AG09319 (cell line): ENCODE measurements at regions not wholly inside any gene's neighbourhood (a gene's known extent, or its start where the extent isn't known, plus 50 kb on each side); places are given as distances from the start of the nearest gene placed in this dataset.

Experiments
- DNase-seq: peaks from one replicate; pipeline ENCODE4 v3.0.0-alpha.2; 2010; ENCODE audit warnings: low read depth; ENCODE audit errors: extremely low read depth
- TF ChIP-seq, protein P1 (sequence below): IDR thresholded peaks from 2 replicates; pipeline ENCODE4 v1.5.1; 2011; ENCODE audit warnings: low read depth, mild to moderate bottlenecking, inconsistent platforms, low read length, moderate library complexity

- TF ChIP-seq, protein P1, sequence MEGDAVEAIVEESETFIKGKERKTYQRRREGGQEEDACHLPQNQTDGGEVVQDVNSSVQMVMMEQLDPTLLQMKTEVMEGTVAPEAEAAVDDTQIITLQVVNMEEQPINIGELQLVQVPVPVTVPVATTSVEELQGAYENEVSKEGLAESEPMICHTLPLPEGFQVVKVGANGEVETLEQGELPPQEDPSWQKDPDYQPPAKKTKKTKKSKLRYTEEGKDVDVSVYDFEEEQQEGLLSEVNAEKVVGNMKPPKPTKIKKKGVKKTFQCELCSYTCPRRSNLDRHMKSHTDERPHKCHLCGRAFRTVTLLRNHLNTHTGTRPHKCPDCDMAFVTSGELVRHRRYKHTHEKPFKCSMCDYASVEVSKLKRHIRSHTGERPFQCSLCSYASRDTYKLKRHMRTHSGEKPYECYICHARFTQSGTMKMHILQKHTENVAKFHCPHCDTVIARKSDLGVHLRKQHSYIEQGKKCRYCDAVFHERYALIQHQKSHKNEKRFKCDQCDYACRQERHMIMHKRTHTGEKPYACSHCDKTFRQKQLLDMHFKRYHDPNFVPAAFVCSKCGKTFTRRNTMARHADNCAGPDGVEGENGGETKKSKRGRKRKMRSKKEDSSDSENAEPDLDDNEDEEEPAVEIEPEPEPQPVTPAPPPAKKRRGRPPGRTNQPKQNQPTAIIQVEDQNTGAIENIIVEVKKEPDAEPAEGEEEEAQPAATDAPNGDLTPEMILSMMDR, result no peak
- DNase-seq, result no peak
These were observed 577.1 kb upstream of the CDH5 start for GRCh38 chr16:65789161-65789945.

DNA sequence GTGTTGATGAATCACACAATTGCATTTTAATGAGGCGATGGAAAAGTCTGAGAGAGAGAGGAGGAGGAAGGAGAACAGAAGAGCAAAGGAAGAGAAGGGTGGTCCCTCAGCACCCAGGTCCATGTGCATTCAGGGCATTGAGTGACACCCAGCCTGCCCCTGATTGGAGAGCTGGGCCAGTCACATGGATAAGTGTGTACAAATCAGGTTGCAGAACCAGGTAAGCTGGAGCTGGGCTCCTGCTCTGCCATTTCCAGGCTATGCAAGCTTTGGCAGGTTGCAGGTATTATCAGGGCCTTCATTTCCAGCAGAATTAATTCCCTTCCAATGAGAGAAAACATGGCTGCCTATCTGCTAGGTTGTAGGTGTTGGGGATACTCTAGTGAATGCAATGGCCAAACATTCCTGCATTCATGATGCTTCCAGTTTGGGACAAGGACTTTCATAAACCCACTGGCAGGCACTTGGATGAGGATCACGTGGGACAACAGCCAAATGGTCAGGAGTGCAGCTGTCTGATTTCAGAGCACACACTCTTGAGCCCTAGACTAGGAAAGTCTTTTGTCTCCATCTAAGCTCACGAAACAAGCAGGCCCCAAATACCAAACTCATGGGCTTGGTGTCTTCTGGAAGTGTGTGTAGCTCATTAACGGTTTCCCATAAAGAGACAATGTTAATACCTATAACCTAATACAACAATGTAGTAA, 577.9 kb upstream of the CDH5 start:
- no peak for DNase-seq
- TF ChIP-seq, protein P1, result no peak

- TF ChIP-seq, protein P1, result no peak
- no peak for DNase-seq
These were observed 578.6 kb upstream of the CDH5 start for GRCh38 chr16:65787921-65788320.

DNA sequence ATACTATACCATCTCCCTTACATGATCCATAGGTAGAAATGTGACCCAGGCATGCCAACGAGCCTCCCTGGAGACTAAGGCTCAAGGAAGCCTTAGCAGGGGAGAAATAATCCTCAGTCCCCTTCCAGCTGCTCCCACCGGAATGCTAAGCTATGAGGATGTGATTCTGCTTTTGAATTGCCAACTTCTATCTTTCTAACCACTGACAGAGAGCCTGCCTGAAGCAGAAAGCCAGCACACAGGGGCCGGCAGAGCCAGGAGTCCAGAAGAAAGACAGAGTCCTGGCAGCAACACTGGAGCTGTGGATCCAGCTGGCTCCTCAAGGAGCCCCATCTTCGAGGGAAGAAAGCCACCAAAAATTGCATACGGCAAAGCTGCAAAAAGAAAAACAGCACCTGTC, 579.6 kb upstream of the CDH5 start:
- TF ChIP-seq, protein P1, result no peak
- no peak for DNase-seq

DNA sequence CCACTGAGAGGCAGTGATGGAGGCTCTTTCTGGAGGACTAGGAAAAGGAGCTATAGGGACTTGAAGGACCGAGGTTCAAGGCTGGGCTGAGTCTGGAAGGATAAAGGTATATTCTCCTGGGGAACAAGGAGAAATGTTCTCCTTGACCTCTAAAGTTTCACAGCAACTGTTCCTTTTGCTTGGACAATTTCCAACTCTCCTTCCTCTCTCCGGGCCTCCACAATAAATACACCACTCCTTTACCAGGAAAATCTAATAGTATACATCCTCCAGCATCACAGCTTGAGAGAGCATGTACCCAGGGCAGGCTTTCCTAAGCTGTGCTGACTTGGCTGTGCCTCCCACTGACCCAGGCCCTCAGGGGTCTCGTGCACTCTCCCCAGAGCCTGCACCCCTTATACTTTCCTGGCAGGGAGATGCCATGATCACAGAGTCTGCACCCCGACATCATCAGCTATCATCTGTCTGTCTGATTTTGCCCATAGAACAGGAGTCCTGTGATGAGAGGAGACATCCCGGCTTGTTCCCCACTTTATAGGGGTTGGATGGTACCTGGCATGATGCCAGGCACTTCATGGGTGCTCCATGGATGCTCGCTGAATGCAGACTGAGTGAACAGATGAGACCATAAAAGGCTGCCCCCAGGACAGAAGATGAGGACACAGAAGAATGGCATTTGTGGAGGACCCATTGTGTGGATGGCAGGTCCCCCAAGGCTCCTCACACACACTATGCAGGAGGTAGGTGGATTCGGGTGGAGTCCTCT, 582.6 kb upstream of the CDH5 start:
- no peak for DNase-seq
- TF ChIP-seq, protein P1, result no peak

- TF ChIP-seq, protein P1, result no peak
- peak; percentile 68 for DNase-seq
These were observed 583.6 kb upstream of the CDH5 start for GRCh38 chr16:65782611-65783600.
